ENCODE measurements at regions not wholly inside any gene's neighbourhood (a gene's known extent, or its start where the extent isn't known, plus 50 kb on each side); places are given as distances from the start of the nearest gene placed in this dataset.
A peak's percentile ranks its signal among the peaks of the same experiment; 100 is the strongest.
"Not testable (repeated sequence)": the region's sequence is repeated elsewhere in the genome, so short reads cannot be mapped to it uniquely, and the experiment has no call there.

DNA sequence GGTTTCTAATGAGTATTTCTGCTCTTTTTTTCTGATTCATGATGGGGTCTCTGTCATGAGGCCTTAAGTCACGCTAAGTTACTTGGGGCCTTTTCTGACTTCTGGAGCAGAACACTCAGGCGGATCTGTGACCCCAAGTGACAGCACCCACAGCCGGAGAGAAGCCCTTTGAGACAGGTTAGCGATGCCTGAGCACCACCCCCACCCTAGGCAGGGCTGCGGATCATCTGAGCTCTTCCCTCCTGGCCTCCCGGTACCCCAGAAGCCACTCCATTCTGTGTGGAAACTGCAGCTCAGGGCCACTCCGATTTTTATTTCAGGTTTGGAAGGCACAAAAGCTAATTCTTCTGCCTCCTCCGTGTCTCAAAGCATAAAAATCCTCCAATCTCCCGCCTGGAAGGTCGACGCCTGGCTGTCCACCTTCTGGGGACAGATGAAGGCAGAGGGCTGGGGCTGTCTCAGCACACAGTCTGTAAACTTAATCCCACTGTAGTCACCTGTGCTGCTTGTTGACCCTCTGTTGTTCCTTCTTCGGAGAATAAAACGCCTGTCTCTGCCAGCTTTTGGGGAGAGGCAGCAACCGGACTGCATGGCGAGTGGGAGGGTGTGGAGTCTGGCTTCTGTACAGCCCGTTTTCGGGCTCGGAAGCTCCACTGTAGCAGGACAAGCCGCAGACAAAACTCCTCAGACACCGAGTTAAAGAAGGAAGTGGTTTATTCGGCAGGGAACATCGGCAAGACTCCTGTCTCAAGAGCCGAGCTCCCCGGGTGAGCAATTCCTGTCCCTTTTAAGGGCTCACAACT is 88.8 kb downstream of the SPRY4 start:
- intact Hi-C loops (cut with micrococcal nuclease; ENCODE audit: unreplicated experiment) = no loop called here
- Mint-ChIP-seq H3K27me3 (ENCODE audit: unreplicated experiment) (no peaks in the 10 kb centered on the region), H3K4me3 (ENCODE audit: low read depth, unreplicated experiment) (no peak overlapping the region), H3K9me3 (ENCODE audit: low read depth, unreplicated experiment) (no peaks in the 10 kb centered on the region), H3K36me3 (ENCODE audit: insufficient read depth, unreplicated experiment) (peaks cover 6% of the 10 kb centered on the region), H3K27ac (ENCODE audit: unreplicated experiment) (peak overlapping the region; percentile 90), H3K4me1 (ENCODE audit: low read depth, unreplicated experiment) (peaks cover 35% of the 10 kb centered on the region)
- no peak for TF ChIP-seq CTCF (IDR thresholded peaks at IDR 0.05; ENCODE audit: unreplicated experiment)
- DNase-seq = no peak
- BruUV-seq (replicated peaks) = no TSS peak
- CTCF ChIA-PET = interaction anchor here (1.0 kb wide), 2 partner anchors 121 to 313 kb away, joined by 3 read pairs; no protein-coding TSS in a partner anchor

- peak; percentile 59 for DNase-seq
- Mint-ChIP-seq H3K27ac (ENCODE audit: unreplicated experiment) (peak overlapping the region; percentile 90), H3K4me1 (ENCODE audit: low read depth, unreplicated experiment) (peaks cover 35% of the 10 kb centered on the region), H3K27me3 (ENCODE audit: unreplicated experiment) (no peaks in the 10 kb centered on the region), H3K4me3 (ENCODE audit: low read depth, unreplicated experiment) (peak overlapping the region; percentile 60), H3K9me3 (ENCODE audit: low read depth, unreplicated experiment) (no peaks in the 10 kb centered on the region), H3K36me3 (ENCODE audit: insufficient read depth, unreplicated experiment) (peaks cover 6% of the 10 kb centered on the region)
- no TSS peak for BruUV-seq (replicated peaks)
- no peak for TF ChIP-seq CTCF (IDR thresholded peaks at IDR 0.05; ENCODE audit: unreplicated experiment)
- CTCF ChIA-PET = interaction anchor here (1.0 kb wide), 3 partner anchors 25 to 314 kb away, joined by 3 read pairs; no protein-coding TSS in a partner anchor
- intact Hi-C loops (cut with micrococcal nuclease; ENCODE audit: unreplicated experiment) = no loop called here
Measured at GRCh38 chr5:142235050-142235797, 89.6 kb downstream of the SPRY4 start.

DNA sequence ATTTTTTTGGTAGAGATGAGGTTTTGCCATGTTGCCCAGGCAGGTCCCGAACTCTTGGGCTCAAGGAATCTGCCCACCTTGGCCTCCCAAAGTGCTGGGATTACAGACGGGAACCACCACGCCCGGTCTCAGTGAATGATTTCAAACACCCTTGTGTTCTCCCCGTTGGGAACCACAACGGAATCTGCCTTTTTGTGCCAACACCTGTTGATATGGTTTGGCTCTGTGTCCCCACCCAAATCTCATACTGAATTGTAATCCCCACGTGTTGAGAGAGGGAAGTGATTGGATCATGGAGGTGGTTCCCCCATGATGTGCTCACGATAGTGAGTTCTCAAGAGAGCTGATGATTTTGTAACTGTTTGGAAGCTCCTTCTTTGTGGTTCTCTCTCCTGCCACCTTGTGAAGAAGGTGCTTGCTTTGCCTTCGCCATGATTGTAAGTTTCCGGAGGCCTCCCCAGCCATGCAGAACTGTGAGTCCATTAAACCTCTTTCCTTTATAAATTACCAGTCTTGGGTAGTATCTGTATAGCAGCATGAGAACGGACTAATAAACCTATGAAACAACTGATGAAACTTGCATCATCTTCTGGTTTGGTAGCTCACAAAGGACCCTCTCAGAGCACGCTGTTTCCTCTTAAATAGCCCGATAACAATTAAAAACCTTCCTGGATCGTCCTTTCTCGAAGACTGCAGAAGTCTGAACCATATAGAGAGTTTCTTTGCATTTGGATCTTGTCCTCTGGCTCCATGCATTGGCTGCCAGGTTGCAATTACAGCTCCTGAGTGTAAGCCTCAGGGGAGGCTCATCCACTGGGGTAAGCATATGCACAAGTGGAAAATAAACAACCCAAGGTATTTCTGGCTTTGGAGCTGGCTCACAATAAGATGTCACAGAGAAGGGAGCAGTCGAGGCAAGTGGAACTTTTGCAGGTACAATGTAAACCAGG is 91.5 kb downstream of the SPRY4 start:
- CTCF ChIA-PET = interaction anchor here (1.0 kb wide), 1 partner anchor 10 kb away, joined by 3 read pairs; no protein-coding TSS in a partner anchor

GRCh38 chr5:142230949-142231348 is 93.9 kb downstream of the SPRY4 start:
- DNase-seq; BruUV-seq (replicated peaks); H3K36me3 Mint-ChIP-seq (ENCODE audit: insufficient read depth, unreplicated experiment); H3K4me3 Mint-ChIP-seq (ENCODE audit: low read depth, unreplicated experiment); intact Hi-C loops (cut with micrococcal nuclease; ENCODE audit: unreplicated experiment); H3K27me3 Mint-ChIP-seq (ENCODE audit: unreplicated experiment); H3K27ac Mint-ChIP-seq (ENCODE audit: unreplicated experiment); H3K9me3 Mint-ChIP-seq (ENCODE audit: low read depth, unreplicated experiment): not testable (repeated sequence)
- CTCF ChIA-PET = interaction anchor here (0.7 kb wide), 1 partner anchor 18 kb away, joined by 3 read pairs; no protein-coding TSS in a partner anchor
- H3K4me1 Mint-ChIP-seq (ENCODE audit: low read depth, unreplicated experiment) = peaks cover 24% of the 10 kb centered on the region

More for the DNA sequence above, 91.5 kb downstream of the SPRY4 start:
- no peak overlapping the region for H3K4me3 Mint-ChIP-seq (ENCODE audit: low read depth, unreplicated experiment)
- DNase-seq = no peak
- no peak for TF ChIP-seq CTCF (IDR thresholded peaks at IDR 0.05; ENCODE audit: unreplicated experiment)
- H3K9me3 Mint-ChIP-seq (ENCODE audit: low read depth, unreplicated experiment) = no peaks in the 10 kb centered on the region
- intact Hi-C loops (cut with micrococcal nuclease; ENCODE audit: unreplicated experiment) = no loop called here
- BruUV-seq (replicated peaks) = no TSS peak
- H3K27ac Mint-ChIP-seq (ENCODE audit: unreplicated experiment) = no peak overlapping the region
- peaks cover 35% of the 10 kb centered on the region for H3K4me1 Mint-ChIP-seq (ENCODE audit: low read depth, unreplicated experiment)
- H3K36me3 Mint-ChIP-seq (ENCODE audit: insufficient read depth, unreplicated experiment) = peaks cover 6% of the 10 kb centered on the region
- H3K27me3 Mint-ChIP-seq (ENCODE audit: unreplicated experiment) = no peaks in the 10 kb centered on the region
